ENCODE measurements at regions not wholly inside any gene's neighbourhood (a gene's known extent, or its start where the extent isn't known, plus 50 kb on each side); places are given as distances from the start of the nearest gene placed in this dataset.

GRCh38 chr17:54521137-54521536 lies 379.5 kb upstream of the TOM1L1 start:
- dilution Hi-C loops (cut with MboI; ENCODE audit: extremely low pct_ligation_motif_present, low sequenced_read_pairs), result no loop called here
- H3K4me3 ChIP-seq (ENCODE audit: control insufficient read depth in 2 of 3, extremely low read depth in 1 of 3, insufficient read depth in 2 of 3, low read depth in 1 of 3, low read length in 3 of 3), result no peak overlapping the region
- no peaks in the 10 kb centered on the region for H3K79me2 ChIP-seq (ENCODE audit: control insufficient read depth, insufficient read depth, low read length)
- TF ChIP-seq CTCF (optimal IDR thresholded peaks at IDR 0.05 in 1 of 3, IDR thresholded peaks at IDR 0.05 in 1 of 3, conservative IDR thresholded peaks at IDR 0.05 in 1 of 3; ENCODE audit: extremely low read depth in 1 of 3, insufficient read depth in 2 of 3, low read length in 3 of 3) (no peak), EZH2 (IDR thresholded peaks at IDR 0.05; ENCODE audit: low read length) (no peak)
- H3K27ac ChIP-seq (ENCODE audit: control insufficient read depth, insufficient read depth, low read length), result no peak overlapping the region
- H3K9ac ChIP-seq (ENCODE audit: control insufficient read depth, extremely low read depth, insufficient read depth, low read length), result no peak overlapping the region
- no peaks in the 10 kb centered on the region for H3K36me3 ChIP-seq (ENCODE audit: control insufficient read depth in 2 of 2, extremely low read depth in 1 of 2, insufficient read depth in 2 of 2, low read length in 2 of 2)
- DNase-seq (ENCODE audit: low read depth, low spot score) (no peak), FAIRE-seq (no peak)
- no peak overlapping the region for H3K4me2 ChIP-seq (ENCODE audit: control insufficient read depth, extremely low read depth, insufficient read depth, low read depth, low read length)
- H3K9me1 ChIP-seq (ENCODE audit: control insufficient read depth, extremely low read depth, insufficient read depth, low read length), result no peaks in the 10 kb centered on the region
- no peak overlapping the region for H2AFZ ChIP-seq (ENCODE audit: control insufficient read depth, low read length)
- no peaks in the 10 kb centered on the region for H3K9me3 ChIP-seq (ENCODE audit: control insufficient read depth, low read depth, low read length)
- no peaks in the 10 kb centered on the region for H3K27me3 ChIP-seq (ENCODE audit: control insufficient read depth, extremely low read depth, insufficient read depth, low read length)
- no peaks in the 10 kb centered on the region for H3K4me1 ChIP-seq (ENCODE audit: control insufficient read depth, extremely low read depth, insufficient read depth, low read length)
- H4K20me1 ChIP-seq (ENCODE audit: control insufficient read depth, extremely low read depth, insufficient read depth, low read length), result no peaks in the 10 kb centered on the region

GRCh38 chr17:54524501-54524900 lies 376.2 kb upstream of the TOM1L1 start:
- Histone ChIP-seq H3K79me2 (ENCODE audit: control insufficient read depth, insufficient read depth, low read length) (no peaks in the 10 kb centered on the region), H3K9me1 (ENCODE audit: control insufficient read depth, extremely low read depth, insufficient read depth, low read length) (no peaks in the 10 kb centered on the region), H3K4me3 (ENCODE audit: control insufficient read depth in 2 of 3, extremely low read depth in 1 of 3, insufficient read depth in 2 of 3, low read depth in 1 of 3, low read length in 3 of 3) (no peak overlapping the region), H2AFZ (ENCODE audit: control insufficient read depth, low read length) (no peak overlapping the region), H3K27ac (ENCODE audit: control insufficient read depth, insufficient read depth, low read length) (no peak overlapping the region), H3K36me3 (ENCODE audit: control insufficient read depth in 2 of 2, extremely low read depth in 1 of 2, insufficient read depth in 2 of 2, low read length in 2 of 2) (no peaks in the 10 kb centered on the region), H3K4me2 (ENCODE audit: control insufficient read depth, extremely low read depth, insufficient read depth, low read depth, low read length) (no peak overlapping the region), H3K27me3 (ENCODE audit: control insufficient read depth, extremely low read depth, insufficient read depth, low read length) (no peaks in the 10 kb centered on the region), H3K9me3 (ENCODE audit: control insufficient read depth, low read depth, low read length) (no peaks in the 10 kb centered on the region), H4K20me1 (ENCODE audit: control insufficient read depth, extremely low read depth, insufficient read depth, low read length) (no peaks in the 10 kb centered on the region), H3K9ac (ENCODE audit: control insufficient read depth, extremely low read depth, insufficient read depth, low read length) (no peak overlapping the region), H3K4me1 (ENCODE audit: control insufficient read depth, extremely low read depth, insufficient read depth, low read length) (no peaks in the 10 kb centered on the region)
- dilution Hi-C loops (cut with MboI; ENCODE audit: extremely low pct_ligation_motif_present, low sequenced_read_pairs), result no loop called here
- no peak for DNase-seq (ENCODE audit: low read depth, low spot score)
- TF ChIP-seq CTCF (optimal IDR thresholded peaks at IDR 0.05 in 1 of 3, IDR thresholded peaks at IDR 0.05 in 1 of 3, conservative IDR thresholded peaks at IDR 0.05 in 1 of 3; ENCODE audit: extremely low read depth in 1 of 3, insufficient read depth in 2 of 3, low read length in 3 of 3), result no peak
- no peak for TF ChIP-seq EZH2 (IDR thresholded peaks at IDR 0.05; ENCODE audit: low read length)
- no peak for FAIRE-seq
